OCI-LY3 (cell line): ENCODE measurements at regions not wholly inside any gene's neighbourhood (a gene's known extent, or its start where the extent isn't known, plus 50 kb on each side); places are given as distances from the start of the nearest gene placed in this dataset.

Experiments
- H2AFZ ChIP-seq: fragments of 200-600, 300-600 bp; shearing (Covaris generic); 2 replicates; pipeline ENCODE4 v1.6.0; 2014; ENCODE audit warnings: antibody characterized with exemption, low read depth, low read length
- H3K27ac ChIP-seq: fragments of 200-600, 300-600 bp; sonication (generic); 2 replicates; pipeline ENCODE4 v1.5.1; 2014; ENCODE audit warnings: mild to moderate bottlenecking, low read length, moderate library complexity, mixed read lengths
- H3K27me3 ChIP-seq: fragments of 200-600, 300-600 bp; sonication (generic); 2 replicates; pipeline ENCODE4 v1.6.1; 2014; ENCODE audit warnings: low read depth, low read length, mixed read lengths
- H3K36me3 ChIP-seq: fragments of 200-600, 300-600 bp; sonication (generic); replicated peaks from 2 replicates; pipeline ENCODE3; 2014; ENCODE audit warnings: low read depth, low read length, mixed read lengths
- H3K4me1 ChIP-seq: fragments of 300-600, 200-600 bp; sonication (generic); 2 replicates; pipeline ENCODE4 v1.6.1; 2014; ENCODE audit warnings: low read length, mixed read lengths
- H3K4me2 ChIP-seq: fragments of 200-600, 300-600 bp; sonication (generic); 2 replicates; pipeline ENCODE4 v1.6.1; 2014; ENCODE audit warnings: low read length, mixed read lengths
- H3K4me3 ChIP-seq: fragments of 300-600, 200-600 bp; sonication (generic); 2 replicates; pipeline ENCODE4 v1.5.1; 2014; ENCODE audit warnings: antibody characterized with exemption, mild to moderate bottlenecking, low read length, moderate library complexity
- H3K79me2 ChIP-seq: fragments of 300-600, 200-600 bp; shearing (Covaris generic); 2 replicates; pipeline ENCODE4 v1.6.1; 2014; ENCODE audit warnings: mild to moderate bottlenecking, low read length, mixed read lengths
- H3K9ac ChIP-seq: fragments of 300-600, 200-600 bp; shearing (Covaris generic); 2 replicates; pipeline ENCODE4 v1.6.0; 2014; ENCODE audit warnings: mild to moderate bottlenecking, low read length, moderate library complexity
- H3K9me3 ChIP-seq: fragments of 200-600, 300-600 bp; shearing (Covaris generic); 2 replicates; pipeline ENCODE4 v1.6.1; 2014; ENCODE audit warnings: low read length, mixed read lengths; ENCODE audit not compliant: insufficient read depth
- H4K20me1 ChIP-seq: fragments of 200-600, 300-600 bp; sonication (generic); 2 replicates; pipeline ENCODE4 v1.6.1; 2016; ENCODE audit warnings: low read length, mixed read lengths; ENCODE audit not compliant: insufficient read depth
- CTCF ChIP-seq: fragments of 200-600, 300-600 bp; sonication (generic); IDR thresholded peaks from 2 replicates; pipeline ENCODE4 v1.5.1; 2014; ENCODE audit warnings: antibody characterized with exemption, low read length, low read depth
- EZH2phosphoT487 ChIP-seq: fragments of 200-600 bp; shearing (Covaris generic); IDR thresholded peaks from 2 replicates; pipeline ENCODE4 v1.6.1; 2018; ENCODE audit warnings: antibody characterized with exemption, mixed run types, low read depth

- Histone ChIP-seq H3K4me2 (no peak overlapping the region), H3K36me3 (no peaks in the 10 kb centered on the region), H2AFZ (no peak overlapping the region), H3K27ac (no peak overlapping the region), H3K4me3 (no peak overlapping the region), H3K9me3 (no peaks in the 10 kb centered on the region), H3K79me2 (no peaks in the 10 kb centered on the region), H3K27me3 (no peaks in the 10 kb centered on the region; the same call in 1 of the 2 replicates), H3K4me1 (no peaks in the 10 kb centered on the region), H3K9ac (no peak overlapping the region), H4K20me1 (no peaks in the 10 kb centered on the region)
- TF ChIP-seq CTCF (no peak), EZH2phosphoT487 (no peak)
Observed at GRCh38 chr10:118454211-118454610, 112.1 kb upstream of the FAM204A start.

DNA sequence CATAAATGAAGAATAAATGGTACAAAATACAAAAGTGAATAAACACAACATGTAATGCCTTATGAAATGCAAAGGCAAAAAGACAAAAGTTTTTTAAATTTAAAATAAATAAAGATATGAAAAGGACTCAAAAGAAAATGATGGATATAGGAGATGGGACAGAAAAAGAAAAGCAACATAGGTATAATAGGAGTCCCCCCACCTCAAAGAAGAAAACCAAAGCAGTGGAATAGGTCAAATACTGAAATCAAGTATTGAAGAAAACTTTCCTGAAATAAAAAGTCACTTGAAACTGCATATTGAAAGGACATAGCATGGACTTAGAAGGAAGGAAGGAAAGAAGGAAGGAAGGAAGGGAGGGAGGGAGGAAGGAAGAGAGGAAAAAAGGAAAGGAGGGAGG, 110.0 kb upstream of the FAM204A start:
- H4K20me1 ChIP-seq: no peaks in the 10 kb centered on the region
- H3K4me2 ChIP-seq: no peak overlapping the region
- no peak overlapping the region for H3K9ac ChIP-seq
- no peak overlapping the region for H3K27ac ChIP-seq
- H3K9me3 ChIP-seq: no peaks in the 10 kb centered on the region
- H3K36me3 ChIP-seq: no peaks in the 10 kb centered on the region
- no peak overlapping the region for H2AFZ ChIP-seq
- no peak overlapping the region for H3K4me3 ChIP-seq
- no peak for TF ChIP-seq EZH2phosphoT487
- no peak for TF ChIP-seq CTCF
- H3K79me2 ChIP-seq: no peaks in the 10 kb centered on the region
- H3K4me1 ChIP-seq: no peaks in the 10 kb centered on the region
- H3K27me3 ChIP-seq: no peaks in the 10 kb centered on the region; the same call in 1 of the 2 replicates

- no peak overlapping the region for H3K27ac ChIP-seq
- no peak overlapping the region for H2AFZ ChIP-seq
- H3K9me3 ChIP-seq: no peaks in the 10 kb centered on the region
- H3K79me2 ChIP-seq: no peaks in the 10 kb centered on the region
- H3K4me3 ChIP-seq: no peak overlapping the region
- no peaks in the 10 kb centered on the region for H3K36me3 ChIP-seq
- H3K4me1 ChIP-seq: no peaks in the 10 kb centered on the region
- H3K27me3 ChIP-seq: peaks cover 4% of the 10 kb centered on the region
- no peak overlapping the region for H3K4me2 ChIP-seq
- H3K9ac ChIP-seq: no peak overlapping the region
- TF ChIP-seq CTCF: no peak
- no peak for TF ChIP-seq EZH2phosphoT487
- no peaks in the 10 kb centered on the region for H4K20me1 ChIP-seq
Observed at GRCh38 chr10:118449521-118449920, 107.4 kb upstream of the FAM204A start.

DNA sequence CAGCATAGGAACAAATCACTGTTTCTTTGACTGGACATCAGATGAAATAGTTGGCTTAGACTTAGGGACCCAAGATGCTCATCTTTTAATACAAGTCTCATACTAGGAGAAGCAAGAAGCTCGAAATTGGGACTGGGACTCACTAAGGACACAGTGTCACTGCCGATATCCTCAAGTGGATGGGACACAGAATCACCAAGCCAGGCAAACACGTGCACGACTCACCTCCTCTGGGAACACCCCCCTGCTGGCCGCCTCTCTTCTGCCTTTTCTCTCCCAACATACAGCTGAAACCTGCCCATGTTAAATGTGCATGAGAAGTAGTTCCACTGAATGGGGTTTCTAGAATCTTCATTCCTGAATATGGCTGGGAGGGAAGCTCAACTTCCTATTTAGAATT, 106.6 kb upstream of the FAM204A start:
- Histone ChIP-seq H3K9me3 (no peaks in the 10 kb centered on the region), H3K27me3 (peaks cover 6% of the 10 kb centered on the region), H2AFZ (no peak overlapping the region), H3K9ac (no peak overlapping the region), H3K36me3 (no peaks in the 10 kb centered on the region), H3K4me2 (no peak overlapping the region), H3K27ac (no peak overlapping the region), H3K4me1 (no peaks in the 10 kb centered on the region), H3K79me2 (no peaks in the 10 kb centered on the region), H4K20me1 (no peaks in the 10 kb centered on the region), H3K4me3 (no peak overlapping the region)
- no peak for TF ChIP-seq CTCF
- no peak for TF ChIP-seq EZH2phosphoT487
